ENCODE measurements at regions not wholly inside any gene's neighbourhood (a gene's known extent, or its start where the extent isn't known, plus 50 kb on each side); places are given as distances from the start of the nearest gene placed in this dataset.

- no peaks in the 10 kb centered on the region for H3K9me3 ChIP-seq (ENCODE audit: severe bottlenecking)
- H3K36me3 ChIP-seq = no peaks in the 10 kb centered on the region
- no peak overlapping the region for H3K27ac ChIP-seq
- no peak for TF ChIP-seq CTCF (IDR thresholded peaks at IDR 0.05; ENCODE audit: low read depth, low read length)
- no peaks in the 10 kb centered on the region for H3K27me3 ChIP-seq (ENCODE audit: insufficient read depth, low read depth, severe bottlenecking)
- no peak for DNase-seq
- no peak overlapping the region for H3K4me3 ChIP-seq (ENCODE audit: low read depth, low read length)
These were observed 315.1 kb upstream of the GPR149 start for GRCh38 chr3:154745122-154745521.

GRCh38 chr3:154743418-154743817 lies 313.4 kb upstream of the GPR149 start:
- Histone ChIP-seq H3K4me3 (ENCODE audit: low read depth, low read length) (no peak overlapping the region), H3K27me3 (ENCODE audit: insufficient read depth, low read depth, severe bottlenecking) (no peaks in the 10 kb centered on the region), H3K36me3 (no peaks in the 10 kb centered on the region), H3K27ac (no peak overlapping the region), H3K9me3 (ENCODE audit: severe bottlenecking) (no peaks in the 10 kb centered on the region)
- no peak for DNase-seq
- TF ChIP-seq CTCF (IDR thresholded peaks at IDR 0.05; ENCODE audit: low read depth, low read length) = no peak

GRCh38 chr3:154734468-154734867 lies 304.5 kb upstream of the GPR149 start:
- Histone ChIP-seq H3K36me3 (no peaks in the 10 kb centered on the region), H3K9me3 (ENCODE audit: severe bottlenecking) (no peaks in the 10 kb centered on the region), H3K4me3 (ENCODE audit: low read depth, low read length) (no peak overlapping the region), H3K27me3 (ENCODE audit: insufficient read depth, low read depth, severe bottlenecking) (no peaks in the 10 kb centered on the region), H3K27ac (no peak overlapping the region)
- TF ChIP-seq CTCF (IDR thresholded peaks at IDR 0.05; ENCODE audit: low read depth, low read length) = no peak
- no peak for DNase-seq

GRCh38 chr3:154730186-154730585 lies 300.2 kb upstream of the GPR149 start:
- no peak for DNase-seq
- Histone ChIP-seq H3K27me3 (ENCODE audit: insufficient read depth, low read depth, severe bottlenecking) (no peaks in the 10 kb centered on the region), H3K9me3 (ENCODE audit: severe bottlenecking) (no peaks in the 10 kb centered on the region), H3K4me3 (ENCODE audit: low read depth, low read length) (no peak overlapping the region), H3K27ac (no peak overlapping the region), H3K36me3 (no peaks in the 10 kb centered on the region)
- no peak for TF ChIP-seq CTCF (IDR thresholded peaks at IDR 0.05; ENCODE audit: low read depth, low read length)

GRCh38 chr3:154729741-154730140 lies 299.8 kb upstream of the GPR149 start:
- no peaks in the 10 kb centered on the region for H3K27me3 ChIP-seq (ENCODE audit: insufficient read depth, low read depth, severe bottlenecking)
- no peak overlapping the region for H3K27ac ChIP-seq
- no peak for TF ChIP-seq CTCF (IDR thresholded peaks at IDR 0.05; ENCODE audit: low read depth, low read length)
- no peaks in the 10 kb centered on the region for H3K9me3 ChIP-seq (ENCODE audit: severe bottlenecking)
- no peak overlapping the region for H3K4me3 ChIP-seq (ENCODE audit: low read depth, low read length)
- DNase-seq = no peak
- no peaks in the 10 kb centered on the region for H3K36me3 ChIP-seq

- Histone ChIP-seq H3K9me3 (ENCODE audit: severe bottlenecking) (no peaks in the 10 kb centered on the region), H3K27ac (no peak overlapping the region), H3K27me3 (ENCODE audit: insufficient read depth, low read depth, severe bottlenecking) (no peaks in the 10 kb centered on the region), H3K4me3 (ENCODE audit: low read depth, low read length) (no peak overlapping the region), H3K36me3 (no peaks in the 10 kb centered on the region)
- no peak for DNase-seq
- TF ChIP-seq CTCF (IDR thresholded peaks at IDR 0.05; ENCODE audit: low read depth, low read length) = no peak
These were observed 298.3 kb upstream of the GPR149 start for GRCh38 chr3:154728285-154728684.
